ENCODE measurements at regions not wholly inside any gene's neighbourhood (a gene's known extent, or its start where the extent isn't known, plus 50 kb on each side); places are given as distances from the start of the nearest gene placed in this dataset.
A peak's percentile ranks its signal among the peaks of the same experiment; 100 is the strongest.

- no peak overlapping the region for H3K27ac ChIP-seq (ENCODE audit: low read depth in 1 of 3, low read length in 2 of 3)
- no peak for FAIRE-seq
- H3K4me3 ChIP-seq (ENCODE audit: low read depth in 1 of 3, low read length in 3 of 3), result peak overlapping the region; percentile 19 to 29 (median 19)
These were observed 63.4 kb downstream of the NUDT10 start for GRCh38 chrX:51395810-51396728.

GRCh38 chrX:51395480-51395809 lies 62.8 kb downstream of the NUDT10 start:
- Histone ChIP-seq H3K36me3 (ENCODE audit: control insufficient read depth in 3 of 3, insufficient read depth in 2 of 3, low read depth in 1 of 3, low read length in 3 of 3) (no peaks in the 10 kb centered on the region), H3K27me3 (ENCODE audit: control insufficient read depth in 3 of 3, insufficient read depth in 3 of 3, low read length in 3 of 3) (peaks cover 0 to 9% (median 0%) of the 10 kb centered on the region in 3 donors), H3K9me3 (ENCODE audit: control insufficient read depth in 2 of 2, insufficient read depth in 1 of 2, low read depth in 1 of 2, low read length in 1 of 2) (no peaks in the 10 kb centered on the region), H3K4me3 (ENCODE audit: low read depth in 1 of 3, low read length in 3 of 3) (no peak overlapping the region), H3K4me1 (ENCODE audit: control insufficient read depth in 3 of 3, insufficient read depth in 2 of 3, low read depth in 1 of 3, low read length in 2 of 3) (no peaks in the 10 kb centered on the region), H3K27ac (ENCODE audit: low read depth in 1 of 3, low read length in 2 of 3) (no peak overlapping the region)
- no peak for DNase-seq
- FAIRE-seq, result no peak
- WGBS, 3 donors, result 20 to 53% (median 31%) methylated on average over 4 of the region's 4 CpGs

More at GRCh38 chrX:51395810-51396728, 63.4 kb downstream of the NUDT10 start:
- WGBS, 3 donors, result 2 to 36% (median 8%) methylated on average over 47 to 50 of the region's 50 CpGs
- H3K9me3 ChIP-seq (ENCODE audit: control insufficient read depth in 2 of 2, insufficient read depth in 1 of 2, low read depth in 1 of 2, low read length in 1 of 2), result no peaks in the 10 kb centered on the region
- no peaks in the 10 kb centered on the region for H3K4me1 ChIP-seq (ENCODE audit: control insufficient read depth in 3 of 3, insufficient read depth in 2 of 3, low read depth in 1 of 3, low read length in 2 of 3)
- peaks cover 0 to 9% (median 0%) of the 10 kb centered on the region in 3 donors for H3K27me3 ChIP-seq (ENCODE audit: control insufficient read depth in 3 of 3, insufficient read depth in 3 of 3, low read length in 3 of 3)
- DNase-seq, result peak in 1 of 2 donors; percentile 20
- no peaks in the 10 kb centered on the region for H3K36me3 ChIP-seq (ENCODE audit: control insufficient read depth in 3 of 3, insufficient read depth in 2 of 3, low read depth in 1 of 3, low read length in 3 of 3)
